Fibroblast of the aortic adventitia (primary cell): ENCODE measurements at regions not wholly inside any gene's neighbourhood (a gene's known extent, or its start where the extent isn't known, plus 50 kb on each side); places are given as distances from the start of the nearest gene placed in this dataset.

Experiments used
- DNase-seq: peaks from one replicate; pipeline ENCODE4 v3.0.0-alpha.2; 2010; ENCODE audit warnings: low read depth
- H3K4me3 ChIP-seq: 2 replicates; pipeline ENCODE4 v1.5.1; 2011; ENCODE audit warnings: low read depth, mild to moderate bottlenecking, control low read depth, low read length, moderate library complexity
- TF ChIP-seq, protein P1 (sequence below): IDR thresholded peaks from 2 replicates; pipeline ENCODE4 v1.5.1; 2011; ENCODE audit warnings: mild to moderate bottlenecking, low read length, control low read depth, inconsistent platforms; ENCODE audit not compliant: insufficient read depth

DNA sequence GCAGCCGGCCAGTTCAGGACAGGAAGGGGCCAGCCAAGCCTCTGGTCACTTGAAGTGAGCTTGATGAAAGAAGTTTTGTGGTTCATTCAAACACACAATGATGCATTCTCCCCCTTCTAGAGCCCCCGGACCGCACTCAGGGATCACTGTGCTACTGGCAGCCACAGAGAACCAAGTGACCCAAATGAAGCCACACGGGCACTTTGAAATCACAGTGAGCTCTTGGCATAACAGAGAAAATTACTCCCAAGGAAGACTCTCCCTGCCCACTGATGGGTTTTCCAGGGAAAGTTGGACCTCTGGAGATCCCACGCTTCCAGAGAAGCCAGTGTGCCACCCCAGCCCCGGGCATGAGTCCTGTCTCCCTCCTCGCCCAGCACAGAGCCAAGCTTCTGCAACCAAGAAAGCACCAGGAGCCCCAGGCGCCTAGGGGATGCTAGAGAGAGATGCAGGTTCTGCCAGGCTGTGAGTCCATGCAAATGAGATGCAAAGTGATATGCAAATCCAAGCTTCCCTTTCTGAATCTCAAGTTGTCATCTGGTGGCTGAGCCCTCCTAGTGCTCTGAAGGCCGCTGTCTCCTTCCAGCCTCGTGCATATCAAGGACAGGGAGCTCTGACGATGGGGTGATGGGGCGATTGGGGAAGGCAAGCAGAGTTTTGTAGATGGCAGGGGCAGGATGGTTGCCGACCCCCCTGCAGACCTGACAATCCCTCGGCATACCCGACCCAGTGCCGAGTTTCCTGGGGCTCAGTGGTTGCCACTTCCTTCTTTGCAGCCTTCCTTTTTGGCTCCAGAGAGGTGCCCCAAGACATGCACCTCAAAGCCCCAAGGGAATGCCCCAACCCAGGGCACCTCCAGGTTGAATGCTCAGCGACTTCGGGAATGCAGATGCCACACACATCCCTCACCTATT lies 59.7 kb upstream of the TNRC6C start:
- no peak for DNase-seq
- TF ChIP-seq, protein P1, sequence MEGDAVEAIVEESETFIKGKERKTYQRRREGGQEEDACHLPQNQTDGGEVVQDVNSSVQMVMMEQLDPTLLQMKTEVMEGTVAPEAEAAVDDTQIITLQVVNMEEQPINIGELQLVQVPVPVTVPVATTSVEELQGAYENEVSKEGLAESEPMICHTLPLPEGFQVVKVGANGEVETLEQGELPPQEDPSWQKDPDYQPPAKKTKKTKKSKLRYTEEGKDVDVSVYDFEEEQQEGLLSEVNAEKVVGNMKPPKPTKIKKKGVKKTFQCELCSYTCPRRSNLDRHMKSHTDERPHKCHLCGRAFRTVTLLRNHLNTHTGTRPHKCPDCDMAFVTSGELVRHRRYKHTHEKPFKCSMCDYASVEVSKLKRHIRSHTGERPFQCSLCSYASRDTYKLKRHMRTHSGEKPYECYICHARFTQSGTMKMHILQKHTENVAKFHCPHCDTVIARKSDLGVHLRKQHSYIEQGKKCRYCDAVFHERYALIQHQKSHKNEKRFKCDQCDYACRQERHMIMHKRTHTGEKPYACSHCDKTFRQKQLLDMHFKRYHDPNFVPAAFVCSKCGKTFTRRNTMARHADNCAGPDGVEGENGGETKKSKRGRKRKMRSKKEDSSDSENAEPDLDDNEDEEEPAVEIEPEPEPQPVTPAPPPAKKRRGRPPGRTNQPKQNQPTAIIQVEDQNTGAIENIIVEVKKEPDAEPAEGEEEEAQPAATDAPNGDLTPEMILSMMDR: no peak
- H3K4me3 ChIP-seq: no peak overlapping the region

DNA sequence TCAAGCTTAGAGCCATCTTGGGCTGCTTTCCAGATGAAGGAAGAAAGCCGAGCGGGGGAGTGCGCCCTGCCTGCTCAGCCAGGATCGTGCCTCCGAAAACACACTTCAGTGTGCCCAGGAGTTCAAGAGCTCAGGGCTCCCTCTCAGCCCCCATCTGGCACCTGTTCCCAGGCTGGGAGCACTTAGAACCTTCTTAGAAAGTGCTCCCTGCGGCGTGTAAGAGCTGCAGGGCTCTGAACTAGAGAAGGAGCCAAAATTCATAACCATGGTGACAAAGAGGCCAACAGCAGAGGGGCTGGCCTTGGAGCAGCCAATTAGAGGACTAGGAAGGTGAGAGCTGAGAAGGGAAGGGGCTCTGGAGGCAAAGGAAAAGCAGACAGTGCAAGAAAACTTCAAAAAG lies 59.0 kb upstream of the TNRC6C start:
- no peak for DNase-seq
- TF ChIP-seq, protein P1: no peak

DNA sequence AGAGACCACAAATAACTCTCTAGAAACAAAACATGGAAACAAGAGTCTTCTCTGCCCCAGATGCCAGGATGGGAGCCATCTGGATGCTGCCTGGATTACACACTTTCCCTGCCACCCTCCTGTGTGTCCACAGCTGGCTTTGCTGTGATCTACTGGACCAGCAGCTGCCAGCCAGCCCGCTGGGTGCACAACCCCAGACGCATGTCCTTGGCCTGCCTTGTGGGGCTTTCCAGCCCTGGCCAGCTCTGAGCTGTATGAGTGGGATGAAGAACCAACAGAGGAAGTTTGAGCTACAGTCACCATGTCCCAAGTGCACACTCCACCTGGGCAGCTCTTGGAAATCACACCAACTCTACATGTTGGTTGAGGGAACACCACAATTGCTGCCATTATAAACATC lies 57.0 kb upstream of the TNRC6C start:
- no peak for DNase-seq
- H3K4me3 ChIP-seq: no peak overlapping the region
- TF ChIP-seq, protein P1: no peak

More for the DNA sequence above, 59.0 kb upstream of the TNRC6C start:
- no peak overlapping the region for H3K4me3 ChIP-seq

DNA sequence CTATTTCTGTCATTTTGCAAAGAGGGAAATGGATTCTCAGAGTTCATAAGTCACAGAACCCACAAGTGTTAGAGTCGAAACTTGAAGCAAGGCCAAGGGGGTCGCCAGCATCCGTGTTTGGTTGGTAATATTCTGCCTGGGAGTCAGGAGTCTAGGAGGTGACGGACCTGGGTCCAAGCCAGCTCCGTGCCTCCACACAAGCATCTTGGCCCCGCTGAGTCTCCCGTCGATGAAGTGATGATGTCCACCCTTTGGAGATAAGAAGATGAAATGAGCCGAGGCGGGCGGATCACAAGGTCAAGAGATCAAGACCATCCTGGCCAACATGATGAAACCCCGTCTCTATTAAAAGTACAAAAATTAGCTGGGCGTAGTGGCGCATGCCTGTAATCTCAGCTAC lies 53.2 kb upstream of the TNRC6C start:
- DNase-seq: no peak
- H3K4me3 ChIP-seq: no peak overlapping the region
- TF ChIP-seq, protein P1: no peak

GRCh38 chr17:77905766-77906165 lies 52.7 kb upstream of the TNRC6C start:
- H3K4me3 ChIP-seq: no peak overlapping the region
- no peak for DNase-seq
- TF ChIP-seq, protein P1: no peak

DNA sequence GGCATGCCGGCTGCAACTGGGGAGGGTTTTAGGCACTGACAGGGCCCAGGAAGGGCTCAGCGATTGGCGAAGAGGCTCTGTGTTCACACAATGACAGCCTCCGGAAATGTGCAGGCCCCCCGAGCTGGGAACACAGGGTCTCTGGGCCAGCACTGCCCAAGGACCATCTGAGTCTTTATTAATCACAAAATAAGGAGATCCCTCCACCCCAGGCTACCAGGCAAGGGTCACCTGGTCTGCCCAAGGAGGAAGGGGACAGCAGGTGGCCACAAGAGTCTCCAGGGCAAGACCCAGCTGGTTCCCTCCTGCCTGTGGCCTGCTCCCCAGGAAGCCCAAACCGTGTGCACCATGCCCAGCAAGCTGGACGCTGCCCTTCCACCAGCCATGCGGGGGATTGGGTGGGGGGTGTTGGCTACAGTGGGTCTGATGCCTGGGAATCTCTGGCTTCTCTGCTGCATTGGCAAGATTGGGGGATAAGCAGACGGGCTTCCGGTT lies 52.1 kb upstream of the TNRC6C start:
- H3K4me3 ChIP-seq: no peak overlapping the region
- no peak for DNase-seq
- TF ChIP-seq, protein P1: no peak
